Neural cell (in vitro differentiated cells): ENCODE measurements at regions not wholly inside any gene's neighbourhood (a gene's known extent, or its start where the extent isn't known, plus 50 kb on each side); places are given as distances from the start of the nearest gene placed in this dataset.

Experiments
- EP300 ChIP-seq: fragments of 450-650 bp; conservative IDR thresholded peaks from 2 replicates; pipeline ENCODE4 v1.6.1; 2014; ENCODE audit warnings: antibody characterized with exemption, mild to moderate bottlenecking, moderate library complexity; ENCODE audit not compliant: poor library complexity, severe bottlenecking
- EZH2 ChIP-seq: fragments of 200-600, 300-800 bp; shearing (Covaris generic), sonication (generic); IDR thresholded peaks from 2 replicates; pipeline ENCODE4 v1.6.1; 2014; ENCODE audit warnings: antibody characterized with exemption, low read length, borderline replicate concordance, mild to moderate bottlenecking; ENCODE audit not compliant: insufficient read depth, poor library complexity, severe bottlenecking
- POLR2AphosphoS5 ChIP-seq: IDR thresholded peaks from 2 replicates; pipeline ENCODE4 v1.6.1; 2012
- TAF1 ChIP-seq: IDR thresholded peaks from 2 replicates; pipeline ENCODE4 v1.6.1; 2012; ENCODE audit warnings: low read depth
- TF ChIP-seq, protein P1 (sequence below): fragments of 450-650 bp; IDR thresholded peaks from 2 replicates; pipeline ENCODE4 v1.5.1; 2014; ENCODE audit warnings: antibody characterized with exemption, mild to moderate bottlenecking, moderate library complexity; ENCODE audit not compliant: poor library complexity, severe bottlenecking

DNA sequence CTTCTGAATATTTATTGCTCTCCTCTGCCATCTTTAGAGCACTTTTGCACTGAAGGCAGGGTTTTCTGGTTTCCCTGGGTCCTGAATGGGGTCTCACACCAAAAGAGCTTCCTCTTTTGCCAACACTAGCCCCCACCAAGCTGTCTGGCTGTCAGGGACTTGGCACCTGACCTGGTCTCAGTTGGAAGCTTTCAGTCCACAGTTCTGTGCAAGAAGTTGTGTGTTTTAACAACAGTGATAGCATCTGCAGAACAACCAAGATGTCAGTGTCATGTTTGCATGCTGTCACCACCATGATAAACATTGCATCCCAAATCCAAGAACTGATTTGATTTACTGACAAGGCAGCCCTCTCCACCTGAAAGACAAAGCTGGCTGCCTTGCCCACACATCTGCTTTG lies 448.5 kb upstream of the CCL2 start:
- TF ChIP-seq, protein P1, sequence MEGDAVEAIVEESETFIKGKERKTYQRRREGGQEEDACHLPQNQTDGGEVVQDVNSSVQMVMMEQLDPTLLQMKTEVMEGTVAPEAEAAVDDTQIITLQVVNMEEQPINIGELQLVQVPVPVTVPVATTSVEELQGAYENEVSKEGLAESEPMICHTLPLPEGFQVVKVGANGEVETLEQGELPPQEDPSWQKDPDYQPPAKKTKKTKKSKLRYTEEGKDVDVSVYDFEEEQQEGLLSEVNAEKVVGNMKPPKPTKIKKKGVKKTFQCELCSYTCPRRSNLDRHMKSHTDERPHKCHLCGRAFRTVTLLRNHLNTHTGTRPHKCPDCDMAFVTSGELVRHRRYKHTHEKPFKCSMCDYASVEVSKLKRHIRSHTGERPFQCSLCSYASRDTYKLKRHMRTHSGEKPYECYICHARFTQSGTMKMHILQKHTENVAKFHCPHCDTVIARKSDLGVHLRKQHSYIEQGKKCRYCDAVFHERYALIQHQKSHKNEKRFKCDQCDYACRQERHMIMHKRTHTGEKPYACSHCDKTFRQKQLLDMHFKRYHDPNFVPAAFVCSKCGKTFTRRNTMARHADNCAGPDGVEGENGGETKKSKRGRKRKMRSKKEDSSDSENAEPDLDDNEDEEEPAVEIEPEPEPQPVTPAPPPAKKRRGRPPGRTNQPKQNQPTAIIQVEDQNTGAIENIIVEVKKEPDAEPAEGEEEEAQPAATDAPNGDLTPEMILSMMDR = no peak
- TF ChIP-seq POLR2AphosphoS5 (no peak), EP300 (no peak), EZH2 (no peak), TAF1 (no peak)
